Activated CD4-positive, alpha-beta T cell treated with anti-CD3 and anti-CD28 coated beads, Interleukin-2, amount 50 U/mL, for 1 hour (primary cell): ENCODE measurements at regions not wholly inside any gene's neighbourhood (a gene's known extent, or its start where the extent isn't known, plus 50 kb on each side); places are given as distances from the start of the nearest gene placed in this dataset.

Experiments used
- DNase-seq: peaks from one replicate; pipeline ENCODE4 v3.0.0-alpha.2; 2020

GRCh38 chr4:145427991-145428390 lies 53.7 kb upstream of the SMAD1 start:
- DNase-seq, result no peak

GRCh38 chr4:145427221-145427620 lies 54.4 kb upstream of the SMAD1 start:
- no peak for DNase-seq

- no peak for DNase-seq
These were observed 58.5 kb upstream of the SMAD1 start for GRCh38 chr4:145423017-145423708.

GRCh38 chr4:145420595-145421214 lies 60.9 kb upstream of the SMAD1 start:
- no peak for DNase-seq

- no peak for DNase-seq
These were observed 62.9 kb upstream of the SMAD1 start for GRCh38 chr4:145418739-145419138.

GRCh38 chr4:145417348-145418130 lies 64.1 kb upstream of the SMAD1 start:
- DNase-seq, result no peak

- no peak for DNase-seq
These were observed 66.8 kb upstream of the SMAD1 start for GRCh38 chr4:145414841-145415240.

- no peak for DNase-seq
These were observed 67.4 kb upstream of the SMAD1 start for GRCh38 chr4:145414226-145414625.

GRCh38 chr4:145406970-145407369 lies 74.7 kb upstream of the SMAD1 start:
- DNase-seq, result no peak

- DNase-seq, result no peak
These were observed 76.9 kb upstream of the SMAD1 start for GRCh38 chr4:145404761-145405160.

- DNase-seq, result no peak
These were observed 85.1 kb upstream of the SMAD1 start for GRCh38 chr4:145396581-145396980.

- DNase-seq, result no peak
These were observed 91.1 kb upstream of the SMAD1 start for GRCh38 chr4:145390571-145390970.

GRCh38 chr4:145389550-145389949 lies 92.1 kb upstream of the SMAD1 start:
- DNase-seq, result no peak

GRCh38 chr4:145388043-145388442 lies 93.6 kb upstream of the SMAD1 start:
- no peak for DNase-seq

GRCh38 chr4:145387079-145387478 lies 94.6 kb upstream of the SMAD1 start:
- no peak for DNase-seq

GRCh38 chr4:145381163-145381562 lies 100.5 kb upstream of the SMAD1 start:
- no peak for DNase-seq

GRCh38 chr4:145380123-145380522 lies 101.5 kb upstream of the SMAD1 start:
- DNase-seq, result no peak

GRCh38 chr4:145375416-145375815 lies 106.2 kb upstream of the SMAD1 start:
- no peak for DNase-seq

- no peak for DNase-seq
These were observed 129.1 kb upstream of the SMAD1 start for GRCh38 chr4:145352438-145353145.

GRCh38 chr4:145351922-145352321 lies 129.7 kb upstream of the SMAD1 start:
- no peak for DNase-seq

GRCh38 chr4:145351162-145351561 lies 130.5 kb upstream of the SMAD1 start:
- no peak for DNase-seq

- DNase-seq, result no peak
These were observed 133.4 kb upstream of the SMAD1 start for GRCh38 chr4:145348291-145348690.

GRCh38 chr4:145347684-145348083 lies 134.0 kb upstream of the SMAD1 start:
- no peak for DNase-seq
